Esophagus (tissue), 2 donors: ENCODE measurements at regions not wholly inside any gene's neighbourhood (a gene's known extent, or its start where the extent isn't known, plus 50 kb on each side); places are given as distances from the start of the nearest gene placed in this dataset.
"Not testable (repeated sequence)": the region's sequence is repeated elsewhere in the genome, so short reads cannot be mapped to it uniquely, and the experiment has no call there.

Source experiments
- H3K27ac ChIP-seq, 2 donors: one replicate each; pipeline ENCODE4 v1.5.1; 2013; ENCODE audit warnings: low read depth in 2 of 2, mild to moderate bottlenecking in 2 of 2, inconsistent platforms in 1 of 2, low read length in 1 of 2, moderate library complexity in 1 of 2
- H3K27me3 ChIP-seq, 2 donors: one replicate each; pipeline ENCODE4 v1.6.1; 2013; ENCODE audit warnings: low read length in 2 of 2, control low read depth in 1 of 2, mild to moderate bottlenecking in 1 of 2; ENCODE audit not compliant: insufficient read depth in 2 of 2, control insufficient read depth in 1 of 2
- H3K36me3 ChIP-seq, 2 donors: one replicate each; pipeline ENCODE4 v1.6.1; 2013; ENCODE audit warnings: low read length in 1 of 2; ENCODE audit not compliant: control insufficient read depth in 2 of 2, insufficient read depth in 2 of 2
- H3K4me1 ChIP-seq, 2 donors: one replicate each; pipeline ENCODE4 v1.6.1; 2013; ENCODE audit warnings: low read length in 1 of 2; ENCODE audit not compliant: control insufficient read depth in 2 of 2, insufficient read depth in 2 of 2
- H3K4me3 ChIP-seq, 2 donors: one replicate each; pipeline ENCODE4 v1.5.1; 2013; ENCODE audit warnings: low read length in 2 of 2, mild to moderate bottlenecking in 2 of 2, low read depth in 1 of 2, moderate library complexity in 1 of 2
- H3K9me3 ChIP-seq, 2 donors: one replicate each; pipeline ENCODE4 v1.6.1; 2013; ENCODE audit warnings: mild to moderate bottlenecking in 2 of 2, low read depth in 1 of 2, low read length in 1 of 2, moderate library complexity in 1 of 2; ENCODE audit not compliant: control insufficient read depth in 2 of 2, insufficient read depth in 1 of 2
- WGBS, 2 donors: extraction: QIAGEN DNeasy Blood & Tissue Kit; methylation state at CpG; one replicate each; pipeline ENCODE4 v1.1.7; 2013; 5-methylcytosine and 5-hydroxymethylcytosine counted together
- donor health status: healthy with polysubstance abuse.
- donor health status: Bipolar disorder and iron deficiency.

DNA sequence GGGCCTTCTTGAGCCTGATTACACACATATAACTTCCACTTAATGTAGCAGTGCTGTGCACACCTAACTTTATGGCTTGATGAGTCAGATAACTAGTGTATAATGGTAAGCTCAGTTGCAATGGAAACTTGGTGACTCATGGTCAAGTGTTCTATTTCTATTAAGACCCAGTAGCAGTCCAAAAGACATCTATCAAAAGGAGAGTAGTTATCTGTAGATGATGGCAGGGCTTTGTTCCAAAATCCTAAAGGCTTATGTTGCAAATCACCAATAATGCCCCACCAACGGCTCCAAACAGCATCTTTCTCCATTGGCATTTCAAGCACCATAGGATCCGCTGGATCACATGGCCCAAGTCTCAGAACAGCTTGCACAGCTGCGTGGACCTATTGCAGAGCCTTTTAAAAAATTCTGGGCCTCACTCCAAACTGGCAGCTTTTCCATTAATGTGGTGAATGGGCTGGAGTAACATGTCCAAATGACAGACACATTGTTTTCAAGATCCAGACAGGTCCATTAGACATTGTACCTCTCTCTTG, 566.8 kb upstream of the USP24 start:
- H3K4me3 ChIP-seq = no peak overlapping the region
- no peaks in the 10 kb centered on the region for H3K4me1 ChIP-seq
- H3K27me3 ChIP-seq = no peaks in the 10 kb centered on the region
- H3K36me3 ChIP-seq = no peaks in the 10 kb centered on the region
- no peaks in the 10 kb centered on the region for H3K9me3 ChIP-seq
- WGBS, 2 donors = 37 to 51% methylated on average over 3 of the region's 3 CpGs
- H3K27ac ChIP-seq = no peak overlapping the region

GRCh38 chr1:55781003-55781402, 565.8 kb upstream of the USP24 start:
- WGBS, 2 donors = 93 to 97% methylated on average over 3 of the region's 3 CpGs

DNA sequence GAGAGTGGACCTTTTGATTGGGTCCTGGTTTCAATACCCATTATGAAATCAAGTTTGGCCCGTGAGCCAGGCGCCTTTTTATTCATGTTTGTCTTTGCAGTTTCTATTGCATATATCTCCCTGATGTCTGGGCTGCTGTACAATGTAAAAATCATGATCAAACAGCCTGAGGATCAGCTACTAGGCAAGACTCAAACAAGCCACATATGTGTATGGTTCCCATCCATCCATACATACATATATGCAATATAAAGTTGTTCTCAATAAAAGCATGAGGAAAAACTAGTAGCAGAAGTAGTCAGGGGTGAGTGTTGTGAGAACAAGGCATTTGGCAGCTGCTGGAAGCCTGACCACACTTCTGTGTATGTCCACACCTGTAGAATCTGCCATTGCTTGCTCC, 562.4 kb upstream of the USP24 start:
- no peaks in the 10 kb centered on the region for H3K4me1 ChIP-seq
- H3K36me3 ChIP-seq = no peaks in the 10 kb centered on the region
- H3K4me3 ChIP-seq = no peak overlapping the region
- H3K27me3 ChIP-seq = no peaks in the 10 kb centered on the region
- no peaks in the 10 kb centered on the region for H3K9me3 ChIP-seq
- H3K27ac ChIP-seq = no peak overlapping the region
- WGBS, 2 donors = 92 to 95% methylated on average over 2 of the region's 2 CpGs

More at GRCh38 chr1:55781003-55781402, 565.8 kb upstream of the USP24 start:
- no peaks in the 10 kb centered on the region for H3K4me1 ChIP-seq
- H3K9me3 ChIP-seq = no peaks in the 10 kb centered on the region
- no peaks in the 10 kb centered on the region for H3K27me3 ChIP-seq
- no peaks in the 10 kb centered on the region for H3K36me3 ChIP-seq
- no peak overlapping the region for H3K27ac ChIP-seq
- no peak overlapping the region for H3K4me3 ChIP-seq

GRCh38 chr1:55775007-55775406, 559.8 kb upstream of the USP24 start:
- H3K27me3 ChIP-seq = peaks cover 0 to 2% of the 10 kb centered on the region in 2 donors
- no peak overlapping the region for H3K27ac ChIP-seq
- 84 to 93% methylated on average over 3 of the region's 3 CpGs for WGBS, 2 donors
- H3K4me3 ChIP-seq = no peak overlapping the region
- no peaks in the 10 kb centered on the region for H3K9me3 ChIP-seq
- H3K4me1 ChIP-seq = no peaks in the 10 kb centered on the region
- H3K36me3 ChIP-seq = no peaks in the 10 kb centered on the region

- 89 to 90% methylated on average over 3 of the region's 3 CpGs for WGBS, 2 donors
- Histone ChIP-seq H3K27me3 (peaks cover 0 to 2% of the 10 kb centered on the region in 2 donors), H3K4me1 (no peaks in the 10 kb centered on the region), H3K4me3 (no peak overlapping the region), H3K36me3 (no peaks in the 10 kb centered on the region), H3K27ac (no peak overlapping the region), H3K9me3 (no peaks in the 10 kb centered on the region)
Observed at GRCh38 chr1:55774446-55774845, 559.3 kb upstream of the USP24 start.

DNA sequence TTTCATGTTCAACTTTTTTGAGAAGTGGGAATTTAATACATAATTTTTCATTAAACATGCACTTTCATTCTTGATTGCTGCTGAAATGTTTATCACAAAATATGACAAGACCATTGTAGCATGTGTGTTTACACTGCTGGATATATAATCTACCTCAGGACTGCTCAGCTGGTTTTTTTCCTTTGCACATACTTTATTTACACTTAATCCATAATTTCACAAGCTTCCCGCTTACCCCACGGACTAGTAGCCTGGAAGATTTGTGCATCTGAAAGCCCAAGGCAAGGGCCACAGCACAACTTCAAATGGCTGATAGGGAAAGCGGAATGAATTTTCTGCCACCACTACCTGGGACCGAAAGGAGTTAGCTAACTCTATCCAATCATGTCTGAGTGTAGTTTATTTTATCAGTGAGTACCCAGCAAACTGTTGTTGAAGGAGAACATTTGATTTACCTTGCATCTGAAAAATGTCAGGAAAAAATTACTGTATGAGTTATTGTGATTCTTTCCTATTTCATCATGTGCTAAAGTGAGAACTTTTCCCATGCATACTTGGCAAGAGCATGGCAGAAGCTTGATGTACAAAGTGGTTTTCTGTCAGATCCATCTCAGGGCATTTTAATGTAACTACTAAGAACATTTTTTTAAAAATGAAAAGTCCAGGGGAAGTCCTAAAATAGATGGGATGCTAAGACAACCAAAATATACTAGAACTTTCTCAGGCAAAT, 558.2 kb upstream of the USP24 start:
- H3K9me3 ChIP-seq = no peaks in the 10 kb centered on the region
- H3K27ac ChIP-seq = no peak overlapping the region
- H3K4me1 ChIP-seq = no peaks in the 10 kb centered on the region
- H3K4me3 ChIP-seq = no peak overlapping the region
- no peaks in the 10 kb centered on the region for H3K36me3 ChIP-seq
- H3K27me3 ChIP-seq = peaks cover 0 to 2% of the 10 kb centered on the region in 2 donors
- 73 to 82% methylated on average over 4 of the region's 4 CpGs for WGBS, 2 donors

DNA sequence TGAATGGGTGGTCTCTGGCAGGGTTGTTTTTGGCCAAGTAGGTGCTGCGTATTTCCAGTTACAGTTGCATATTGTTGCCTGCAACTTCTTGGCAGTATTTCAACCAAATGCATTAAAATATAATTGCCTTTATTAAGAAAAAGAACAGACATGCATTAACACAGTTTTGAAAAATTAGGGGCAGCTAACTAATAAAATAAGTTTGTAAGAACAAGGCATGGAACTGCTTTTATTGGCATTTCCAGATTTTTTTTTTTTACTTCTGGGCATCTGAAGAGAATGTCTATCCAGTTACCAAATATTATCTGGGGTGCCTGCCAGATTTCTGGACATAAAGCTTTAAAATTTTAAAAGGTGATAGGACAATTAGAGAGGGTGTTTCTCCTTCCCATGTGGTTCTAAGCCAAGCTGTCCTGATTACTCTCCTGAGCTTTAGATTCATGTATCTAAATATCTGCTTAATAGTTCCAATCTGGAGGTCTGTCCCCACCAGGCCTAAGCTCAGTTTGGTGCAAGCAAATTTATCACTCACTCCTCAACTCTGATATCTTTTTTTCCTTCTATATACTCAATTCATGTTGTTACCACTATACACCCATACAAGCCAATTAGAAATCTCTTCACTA, 553.3 kb upstream of the USP24 start:
- WGBS, 2 donors = 72 to 90% methylated on average over 1 of the region's 1 CpG

DNA sequence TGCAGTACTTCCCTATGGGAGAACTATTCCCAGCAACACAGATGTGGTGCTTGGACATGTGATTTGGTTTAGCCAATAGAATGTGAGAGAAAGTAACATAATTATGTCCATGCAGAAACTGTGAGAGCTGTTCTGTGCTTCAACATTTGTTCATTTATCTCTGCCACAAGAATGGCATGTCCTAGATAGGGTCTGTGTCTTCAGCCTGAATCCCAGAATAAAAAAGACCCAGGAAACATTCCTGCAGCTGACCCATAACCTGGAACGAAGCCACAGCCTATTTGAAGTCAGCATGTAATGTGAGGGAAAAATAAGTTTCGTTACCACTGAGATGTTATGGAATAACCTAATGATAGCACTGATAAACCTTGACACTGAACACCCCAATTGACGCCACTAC, 552.0 kb upstream of the USP24 start:
- Histone ChIP-seq H3K27me3 (peaks cover 0 to 2% of the 10 kb centered on the region in 2 donors), H3K4me1 (no peaks in the 10 kb centered on the region), H3K4me3 (no peak overlapping the region), H3K36me3 (no peaks in the 10 kb centered on the region), H3K27ac (no peak overlapping the region), H3K9me3 (no peaks in the 10 kb centered on the region)
- WGBS, 2 donors = 77 to 85% methylated on average over 3 of the region's 3 CpGs

More for the DNA sequence above, 553.3 kb upstream of the USP24 start:
- Histone ChIP-seq H3K9me3 (no peaks in the 10 kb centered on the region), H3K27me3 (peaks cover 0 to 2% of the 10 kb centered on the region in 2 donors), H3K36me3 (no peaks in the 10 kb centered on the region), H3K4me3 (no peak overlapping the region), H3K27ac (no peak overlapping the region), H3K4me1 (no peaks in the 10 kb centered on the region)

GRCh38 chr1:55765505-55765904, 550.3 kb upstream of the USP24 start:
- H3K36me3 ChIP-seq, H3K9me3 ChIP-seq, H3K27ac ChIP-seq, H3K27me3 ChIP-seq, H3K4me1 ChIP-seq, H3K4me3 ChIP-seq: not testable (repeated sequence)
- 80 to 92% methylated on average over 3 of the region's 3 CpGs for WGBS, 2 donors
